ENCODE measurements at regions not wholly inside any gene's neighbourhood (a gene's known extent, or its start where the extent isn't known, plus 50 kb on each side); places are given as distances from the start of the nearest gene placed in this dataset.

- Histone ChIP-seq H3K36me3 (ENCODE audit: control insufficient read depth, insufficient read depth, low read length) (no peaks in the 10 kb centered on the region), H3K4me1 (ENCODE audit: control insufficient read depth, insufficient read depth, low read length) (no peaks in the 10 kb centered on the region), H3K4me3 (ENCODE audit: insufficient read depth, low read depth, low read length) (no peak overlapping the region), H3K27ac (ENCODE audit: insufficient read depth, low read depth, low read length, poor library complexity, severe bottlenecking) (no peak overlapping the region), H3K27me3 (ENCODE audit: control insufficient read depth, insufficient read depth, low read length, poor library complexity, severe bottlenecking) (no peaks in the 10 kb centered on the region), H3K9me3 (ENCODE audit: control insufficient read depth, low read length) (no peaks in the 10 kb centered on the region)
- WGBS, 2 experiments, result 97 to 98% methylated on average over 2 of the region's 2 CpGs
Measured at GRCh38 chr5:167872791-167873190, 418.7 kb upstream of the WWC1 start.

- H3K9me3 ChIP-seq (ENCODE audit: control insufficient read depth, low read length), result no peaks in the 10 kb centered on the region
- no peak overlapping the region for H3K4me3 ChIP-seq (ENCODE audit: insufficient read depth, low read depth, low read length)
- H3K27ac ChIP-seq (ENCODE audit: insufficient read depth, low read depth, low read length, poor library complexity, severe bottlenecking), result no peak overlapping the region
- no peaks in the 10 kb centered on the region for H3K27me3 ChIP-seq (ENCODE audit: control insufficient read depth, insufficient read depth, low read length, poor library complexity, severe bottlenecking)
- no peaks in the 10 kb centered on the region for H3K36me3 ChIP-seq (ENCODE audit: control insufficient read depth, insufficient read depth, low read length)
- H3K4me1 ChIP-seq (ENCODE audit: control insufficient read depth, insufficient read depth, low read length), result no peaks in the 10 kb centered on the region
- WGBS, 2 experiments, result 76 to 93% methylated on average over 4 to 5 of the region's 5 CpGs
Measured at GRCh38 chr5:167877114-167877722, 414.2 kb upstream of the WWC1 start.

GRCh38 chr5:167877924-167878323, 413.5 kb upstream of the WWC1 start:
- Histone ChIP-seq H3K4me1 (ENCODE audit: control insufficient read depth, insufficient read depth, low read length) (no peaks in the 10 kb centered on the region), H3K4me3 (ENCODE audit: insufficient read depth, low read depth, low read length) (no peak overlapping the region), H3K9me3 (ENCODE audit: control insufficient read depth, low read length) (no peaks in the 10 kb centered on the region), H3K36me3 (ENCODE audit: control insufficient read depth, insufficient read depth, low read length) (no peaks in the 10 kb centered on the region), H3K27me3 (ENCODE audit: control insufficient read depth, insufficient read depth, low read length, poor library complexity, severe bottlenecking) (no peaks in the 10 kb centered on the region), H3K27ac (ENCODE audit: insufficient read depth, low read depth, low read length, poor library complexity, severe bottlenecking) (no peak overlapping the region)
- WGBS, 2 experiments, result 96 to 100% methylated on average over 1 of the region's 1 CpG

- Histone ChIP-seq H3K4me3 (ENCODE audit: insufficient read depth, low read depth, low read length) (no peak overlapping the region), H3K9me3 (ENCODE audit: control insufficient read depth, low read length) (no peaks in the 10 kb centered on the region), H3K27me3 (ENCODE audit: control insufficient read depth, insufficient read depth, low read length, poor library complexity, severe bottlenecking) (no peaks in the 10 kb centered on the region), H3K36me3 (ENCODE audit: control insufficient read depth, insufficient read depth, low read length) (no peaks in the 10 kb centered on the region), H3K4me1 (ENCODE audit: control insufficient read depth, insufficient read depth, low read length) (no peaks in the 10 kb centered on the region), H3K27ac (ENCODE audit: insufficient read depth, low read depth, low read length, poor library complexity, severe bottlenecking) (no peak overlapping the region)
- whole genome bisulfite sequencing, 2 experiments, result 90 to 91% methylated on average over 1 of the region's 1 CpG
Measured at GRCh38 chr5:167880420-167880819, 411.0 kb upstream of the WWC1 start.

GRCh38 chr5:167881041-167881440, 410.4 kb upstream of the WWC1 start:
- H3K4me1 ChIP-seq (ENCODE audit: control insufficient read depth, insufficient read depth, low read length), result no peaks in the 10 kb centered on the region
- WGBS, 2 experiments, result 88 to 100% methylated on average over 1 of the region's 1 CpG
- no peak overlapping the region for H3K27ac ChIP-seq (ENCODE audit: insufficient read depth, low read depth, low read length, poor library complexity, severe bottlenecking)
- H3K9me3 ChIP-seq (ENCODE audit: control insufficient read depth, low read length), result no peaks in the 10 kb centered on the region
- H3K36me3 ChIP-seq (ENCODE audit: control insufficient read depth, insufficient read depth, low read length), result no peaks in the 10 kb centered on the region
- H3K4me3 ChIP-seq (ENCODE audit: insufficient read depth, low read depth, low read length), result no peak overlapping the region
- no peaks in the 10 kb centered on the region for H3K27me3 ChIP-seq (ENCODE audit: control insufficient read depth, insufficient read depth, low read length, poor library complexity, severe bottlenecking)

- Histone ChIP-seq H3K27me3 (ENCODE audit: control insufficient read depth, insufficient read depth, low read length, poor library complexity, severe bottlenecking) (no peaks in the 10 kb centered on the region), H3K27ac (ENCODE audit: insufficient read depth, low read depth, low read length, poor library complexity, severe bottlenecking) (no peak overlapping the region), H3K4me3 (ENCODE audit: insufficient read depth, low read depth, low read length) (no peak overlapping the region), H3K9me3 (ENCODE audit: control insufficient read depth, low read length) (no peaks in the 10 kb centered on the region), H3K4me1 (ENCODE audit: control insufficient read depth, insufficient read depth, low read length) (no peaks in the 10 kb centered on the region), H3K36me3 (ENCODE audit: control insufficient read depth, insufficient read depth, low read length) (no peaks in the 10 kb centered on the region)
- 83% methylated on average over 1 of the region's 1 CpG; no CpG with 5 or more reads in 1 of the 2 experiments for WGBS, 2 experiments
Measured at GRCh38 chr5:167886196-167886595, 405.2 kb upstream of the WWC1 start.

GRCh38 chr5:167888393-167888792, 403.1 kb upstream of the WWC1 start:
- no peaks in the 10 kb centered on the region for H3K36me3 ChIP-seq (ENCODE audit: control insufficient read depth, insufficient read depth, low read length)
- WGBS, 2 experiments, result 100% methylated on average over 1 of the region's 1 CpG
- H3K9me3 ChIP-seq (ENCODE audit: control insufficient read depth, low read length), result no peaks in the 10 kb centered on the region

GRCh38 chr5:167889276-167889675, 402.2 kb upstream of the WWC1 start:
- WGBS, 2 experiments, result 81 to 84% methylated on average over 9 of the region's 9 CpGs
- no peaks in the 10 kb centered on the region for H3K9me3 ChIP-seq (ENCODE audit: control insufficient read depth, low read length)
- H3K36me3 ChIP-seq (ENCODE audit: control insufficient read depth, insufficient read depth, low read length), result no peaks in the 10 kb centered on the region
- no peak overlapping the region for H3K4me3 ChIP-seq (ENCODE audit: insufficient read depth, low read depth, low read length)
- no peaks in the 10 kb centered on the region for H3K4me1 ChIP-seq (ENCODE audit: control insufficient read depth, insufficient read depth, low read length)
- no peak overlapping the region for H3K27ac ChIP-seq (ENCODE audit: insufficient read depth, low read depth, low read length, poor library complexity, severe bottlenecking)
- no peaks in the 10 kb centered on the region for H3K27me3 ChIP-seq (ENCODE audit: control insufficient read depth, insufficient read depth, low read length, poor library complexity, severe bottlenecking)

More at GRCh38 chr5:167888393-167888792, 403.1 kb upstream of the WWC1 start:
- H3K4me3 ChIP-seq (ENCODE audit: insufficient read depth, low read depth, low read length), result no peak overlapping the region
- no peak overlapping the region for H3K27ac ChIP-seq (ENCODE audit: insufficient read depth, low read depth, low read length, poor library complexity, severe bottlenecking)
- no peaks in the 10 kb centered on the region for H3K27me3 ChIP-seq (ENCODE audit: control insufficient read depth, insufficient read depth, low read length, poor library complexity, severe bottlenecking)
- no peaks in the 10 kb centered on the region for H3K4me1 ChIP-seq (ENCODE audit: control insufficient read depth, insufficient read depth, low read length)

GRCh38 chr5:167892352-167893115, 398.9 kb upstream of the WWC1 start:
- Histone ChIP-seq H3K4me3 (ENCODE audit: insufficient read depth, low read depth, low read length) (no peak overlapping the region), H3K36me3 (ENCODE audit: control insufficient read depth, insufficient read depth, low read length) (no peaks in the 10 kb centered on the region), H3K4me1 (ENCODE audit: control insufficient read depth, insufficient read depth, low read length) (no peaks in the 10 kb centered on the region), H3K27me3 (ENCODE audit: control insufficient read depth, insufficient read depth, low read length, poor library complexity, severe bottlenecking) (no peaks in the 10 kb centered on the region), H3K9me3 (ENCODE audit: control insufficient read depth, low read length) (no peaks in the 10 kb centered on the region), H3K27ac (ENCODE audit: insufficient read depth, low read depth, low read length, poor library complexity, severe bottlenecking) (no peak overlapping the region)
- 95 to 98% methylated on average over 3 of the region's 3 CpGs for WGBS, 2 experiments

GRCh38 chr5:167893271-167893670, 398.2 kb upstream of the WWC1 start:
- Histone ChIP-seq H3K27me3 (ENCODE audit: control insufficient read depth, insufficient read depth, low read length, poor library complexity, severe bottlenecking) (no peaks in the 10 kb centered on the region), H3K9me3 (ENCODE audit: control insufficient read depth, low read length) (no peaks in the 10 kb centered on the region), H3K4me1 (ENCODE audit: control insufficient read depth, insufficient read depth, low read length) (peaks cover 4% of the 10 kb centered on the region), H3K36me3 (ENCODE audit: control insufficient read depth, insufficient read depth, low read length) (no peaks in the 10 kb centered on the region), H3K27ac (ENCODE audit: insufficient read depth, low read depth, low read length, poor library complexity, severe bottlenecking) (no peak overlapping the region), H3K4me3 (ENCODE audit: insufficient read depth, low read depth, low read length) (no peak overlapping the region)
- WGBS, 2 experiments, result 91 to 98% methylated on average over 6 to 7 of the region's 7 CpGs

Measured in ectodermal cell (in vitro differentiated cells).